Progenitor cell of endocrine pancreas (in vitro differentiated cells): ENCODE measurements at regions not wholly inside any gene's neighbourhood (a gene's known extent, or its start where the extent isn't known, plus 50 kb on each side); places are given as distances from the start of the nearest gene placed in this dataset.

Source experiments
- DNase-seq: peaks from one replicate; pipeline ENCODE4 v3.0.0; 2021; ENCODE audit warnings: low spot score; ENCODE audit not compliant: unreplicated experiment
- H3K27ac Mint-ChIP-seq: 2 replicates; pipeline ENCODE4 v1.8.0; 2021; ENCODE audit warnings: mild to moderate bottlenecking, moderate library complexity, mixed read lengths
- H3K27me3 Mint-ChIP-seq: 2 replicates; pipeline ENCODE4 v1.8.0; 2021; ENCODE audit warnings: mixed read lengths
- H3K36me3 Mint-ChIP-seq: 2 replicates; pipeline ENCODE4 v1.8.0; 2022; ENCODE audit warnings: mixed read lengths; ENCODE audit not compliant: insufficient read depth
- H3K4me1 Mint-ChIP-seq: 2 replicates; pipeline ENCODE4 v1.8.0; 2021; ENCODE audit warnings: low read depth, mixed read lengths
- H3K4me3 Mint-ChIP-seq: 2 replicates; pipeline ENCODE4 v1.8.0; 2021; ENCODE audit warnings: low read depth, mild to moderate bottlenecking, moderate library complexity, mixed read lengths
- H3K9me3 Mint-ChIP-seq: 2 replicates; pipeline ENCODE4 v1.8.0; 2021; ENCODE audit warnings: low read depth, mixed read lengths
- TF ChIP-seq, protein P1 (sequence below): fragments of 200-600 bp; sonication (generic); IDR thresholded peaks from one replicate; pipeline ENCODE4 v1.5.0; 2021; ENCODE audit warnings: antibody characterized with exemption, mild to moderate bottlenecking; ENCODE audit not compliant: unreplicated experiment

- peaks cover 5% of the 10 kb centered on the region for H3K9me3 Mint-ChIP-seq
- no peaks in the 10 kb centered on the region for H3K27me3 Mint-ChIP-seq
- H3K4me1 Mint-ChIP-seq: peaks cover 7% of the 10 kb centered on the region
- H3K4me3 Mint-ChIP-seq: no peak overlapping the region
- no peak for DNase-seq
- H3K36me3 Mint-ChIP-seq: peaks cover 2% of the 10 kb centered on the region
- TF ChIP-seq, protein P1, sequence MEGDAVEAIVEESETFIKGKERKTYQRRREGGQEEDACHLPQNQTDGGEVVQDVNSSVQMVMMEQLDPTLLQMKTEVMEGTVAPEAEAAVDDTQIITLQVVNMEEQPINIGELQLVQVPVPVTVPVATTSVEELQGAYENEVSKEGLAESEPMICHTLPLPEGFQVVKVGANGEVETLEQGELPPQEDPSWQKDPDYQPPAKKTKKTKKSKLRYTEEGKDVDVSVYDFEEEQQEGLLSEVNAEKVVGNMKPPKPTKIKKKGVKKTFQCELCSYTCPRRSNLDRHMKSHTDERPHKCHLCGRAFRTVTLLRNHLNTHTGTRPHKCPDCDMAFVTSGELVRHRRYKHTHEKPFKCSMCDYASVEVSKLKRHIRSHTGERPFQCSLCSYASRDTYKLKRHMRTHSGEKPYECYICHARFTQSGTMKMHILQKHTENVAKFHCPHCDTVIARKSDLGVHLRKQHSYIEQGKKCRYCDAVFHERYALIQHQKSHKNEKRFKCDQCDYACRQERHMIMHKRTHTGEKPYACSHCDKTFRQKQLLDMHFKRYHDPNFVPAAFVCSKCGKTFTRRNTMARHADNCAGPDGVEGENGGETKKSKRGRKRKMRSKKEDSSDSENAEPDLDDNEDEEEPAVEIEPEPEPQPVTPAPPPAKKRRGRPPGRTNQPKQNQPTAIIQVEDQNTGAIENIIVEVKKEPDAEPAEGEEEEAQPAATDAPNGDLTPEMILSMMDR: no peak
- H3K27ac Mint-ChIP-seq: no peak overlapping the region
Measured at GRCh38 chr3:177529071-177529550, 331.8 kb upstream of the TBL1XR1 start.

GRCh38 chr3:177529716-177530335 is 332.5 kb upstream of the TBL1XR1 start:
- H3K9me3 Mint-ChIP-seq: peaks cover 3% of the 10 kb centered on the region
- no peak overlapping the region for H3K27ac Mint-ChIP-seq
- H3K4me3 Mint-ChIP-seq: no peak overlapping the region
- H3K27me3 Mint-ChIP-seq: no peaks in the 10 kb centered on the region
- no peaks in the 10 kb centered on the region for H3K36me3 Mint-ChIP-seq
- TF ChIP-seq, protein P1: no peak
- DNase-seq: no peak
- H3K4me1 Mint-ChIP-seq: peaks cover 5% of the 10 kb centered on the region

DNA sequence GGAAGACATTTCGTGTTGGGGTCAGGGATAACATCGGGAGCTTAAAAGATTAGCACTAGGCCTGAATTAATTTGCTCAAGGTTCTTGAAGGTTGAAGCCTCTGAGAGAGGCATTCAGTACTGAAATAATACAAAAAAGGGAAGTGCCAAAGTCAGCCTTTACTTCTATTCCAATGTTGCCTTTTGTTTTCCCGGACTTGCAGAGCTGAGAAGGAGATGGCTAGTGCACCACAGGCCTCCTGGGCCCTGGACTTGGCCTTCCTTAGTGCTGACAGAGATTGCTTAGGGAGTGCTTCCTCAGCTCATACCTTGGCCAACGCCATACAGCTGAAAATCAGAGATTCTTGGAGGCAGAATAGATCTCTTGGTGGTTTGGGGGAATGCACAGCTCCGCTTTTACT is 333.6 kb upstream of the TBL1XR1 start:
- Mint-ChIP-seq H3K9me3 (no peaks in the 10 kb centered on the region), H3K27ac (no peak overlapping the region), H3K36me3 (no peaks in the 10 kb centered on the region), H3K27me3 (no peaks in the 10 kb centered on the region), H3K4me3 (no peak overlapping the region), H3K4me1 (peaks cover 4% of the 10 kb centered on the region)
- DNase-seq: no peak
- TF ChIP-seq, protein P1: no peak

DNA sequence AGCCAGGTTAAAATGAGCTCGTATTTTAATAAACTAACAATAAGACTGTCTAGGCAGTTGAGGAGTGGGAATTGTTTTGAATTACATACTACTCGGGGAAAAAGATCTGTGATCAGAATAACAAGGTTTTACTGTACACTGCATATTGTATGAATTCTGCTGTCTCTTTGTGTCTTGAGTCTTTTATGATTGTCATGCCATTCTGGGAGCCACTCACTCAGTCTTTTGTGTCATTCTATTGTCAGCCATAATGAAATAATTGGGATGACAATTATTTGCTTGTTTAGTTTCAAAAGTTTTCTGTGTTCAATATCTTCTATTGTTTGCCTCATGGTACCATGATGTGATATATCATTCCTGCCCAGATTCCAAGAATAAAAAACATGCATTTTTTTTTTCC is 339.6 kb upstream of the TBL1XR1 start:
- no peaks in the 10 kb centered on the region for H3K9me3 Mint-ChIP-seq
- no peaks in the 10 kb centered on the region for H3K27me3 Mint-ChIP-seq
- no peak overlapping the region for H3K27ac Mint-ChIP-seq
- H3K36me3 Mint-ChIP-seq: no peaks in the 10 kb centered on the region
- peaks cover 13% of the 10 kb centered on the region for H3K4me1 Mint-ChIP-seq
- no peak for DNase-seq
- TF ChIP-seq, protein P1: no peak
- H3K4me3 Mint-ChIP-seq: no peak overlapping the region

- peaks cover 13% of the 10 kb centered on the region for H3K4me1 Mint-ChIP-seq
- TF ChIP-seq, protein P1: no peak
- H3K9me3 Mint-ChIP-seq: no peaks in the 10 kb centered on the region
- no peaks in the 10 kb centered on the region for H3K27me3 Mint-ChIP-seq
- H3K27ac Mint-ChIP-seq: no peak overlapping the region
- H3K36me3 Mint-ChIP-seq: no peaks in the 10 kb centered on the region
- DNase-seq: no peak
- no peak overlapping the region for H3K4me3 Mint-ChIP-seq
Measured at GRCh38 chr3:177537612-177538011, 340.3 kb upstream of the TBL1XR1 start.
